Naive thymus-derived CD8-positive, alpha-beta T cell (primary cell): ENCODE measurements at regions not wholly inside any gene's neighbourhood (a gene's known extent, or its start where the extent isn't known, plus 50 kb on each side); places are given as distances from the start of the nearest gene placed in this dataset.

Experiments used
- ATAC-seq, 2 donors: fragments of 150-1000 bp; cut with Tn5 transposase in 1 of 2; sonication (Bioruptor Pico), chemical (Tn5 transposase) in 1 of 2; 1 replicate in 1 of 2; 2 replicates in 1 of 2; pipeline ENCODE4 v1.10.0; 2021; ENCODE audit warnings: mild to moderate bottlenecking in 2 of 2, moderate library complexity in 2 of 2
- POLR2A ChIA-PET: fragments of 350-600 bp; sonication (Branson Sonifier 250); formaldehyde crosslinking; loops from one replicate; lab custom pipeline; 2021; ENCODE audit warnings: antibody characterized with exemption; lab: Charles Lee
- DNase-seq, 10 donors: peaks; one replicate each; pipeline versions ENCODE4 v3.0.0 to v3.0.0-alpha.2; 2020 to 2022
- H3K27ac Mint-ChIP-seq, 10 donors: one replicate each; pipeline ENCODE4 v1.8.0; 2020 to 2022; ENCODE audit warnings: mild to moderate bottlenecking in 10 of 10, mixed read lengths in 10 of 10, moderate library complexity in 4 of 10, inconsistent platforms in 1 of 10
- H3K27me3 Mint-ChIP-seq, 5 donors: one replicate each; pipeline ENCODE4 v1.8.0; 2021 to 2022; ENCODE audit warnings: mixed read lengths in 5 of 5
- H3K36me3 Mint-ChIP-seq, 3 donors: one replicate each; pipeline ENCODE4 v1.8.0; 2020 to 2022; ENCODE audit warnings: mixed read lengths in 3 of 3, mild to moderate bottlenecking in 2 of 3, inconsistent platforms in 1 of 3
- H3K4me1 Mint-ChIP-seq, 4 donors: one replicate each; pipeline ENCODE4 v1.8.0; 2021 to 2022; ENCODE audit warnings: mixed read lengths in 4 of 4
- H3K4me3 Mint-ChIP-seq, 10 donors: one replicate each; pipeline ENCODE4 v1.8.0; 2020 to 2022; ENCODE audit warnings: mild to moderate bottlenecking in 10 of 10, mixed read lengths in 10 of 10, moderate library complexity in 6 of 10, inconsistent platforms in 1 of 10
- H3K9me3 Mint-ChIP-seq, 9 donors: one replicate each; pipeline ENCODE4 v1.8.0; 2020 to 2022; ENCODE audit warnings: mixed read lengths in 9 of 9, mild to moderate bottlenecking in 3 of 9, inconsistent platforms in 1 of 9, moderate library complexity in 1 of 9

DNA sequence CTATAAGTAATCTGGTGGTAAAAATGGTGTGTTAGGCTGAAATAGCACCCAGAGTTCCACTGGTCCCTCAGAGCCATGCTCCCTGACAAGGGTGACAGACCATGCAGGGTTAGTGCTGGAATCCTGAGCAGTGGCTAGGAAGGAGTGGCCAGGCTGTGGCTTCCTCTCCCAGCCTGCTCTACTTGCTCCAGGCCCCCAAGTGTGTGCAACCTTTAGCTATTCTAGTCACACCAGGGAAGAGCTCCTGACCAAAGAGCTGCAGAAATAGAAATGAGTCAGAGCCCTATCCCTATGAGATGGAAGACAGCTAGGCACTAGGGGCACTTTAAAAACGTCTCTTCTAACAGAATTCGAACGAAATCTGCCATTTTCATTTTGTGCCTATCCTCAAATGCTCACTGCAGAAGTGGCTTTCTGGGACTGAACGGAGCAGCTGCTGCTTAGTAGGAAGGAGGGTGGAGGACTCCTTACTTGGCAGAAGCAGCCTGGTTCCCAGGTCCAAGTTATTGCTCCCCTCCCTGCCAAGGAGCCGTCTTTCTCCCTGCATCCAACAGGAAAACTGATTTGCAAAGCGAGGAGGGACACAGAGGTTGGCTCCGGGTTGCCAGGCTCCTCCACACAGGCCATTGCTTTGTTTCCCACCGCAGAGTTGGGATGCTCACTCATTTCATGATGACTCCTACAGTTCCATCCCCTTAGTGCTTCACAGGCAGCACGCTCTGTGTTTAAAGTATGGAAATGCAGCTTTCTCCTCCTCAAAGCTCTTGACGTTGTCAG, 754.5 kb downstream of the C6orf118 start:
- Mint-ChIP-seq H3K27me3 (no peaks in the 10 kb centered on the region), H3K4me3 (no peak overlapping the region), H3K27ac (no peak overlapping the region), H3K36me3 (peaks cover 0 to under 1% (median 0%) of the 10 kb centered on the region in 3 donors), H3K9me3 (peaks cover 2 to 28% (median 13%) of the 10 kb centered on the region in 9 donors), H3K4me1 (no peaks in the 10 kb centered on the region)
- POLR2A ChIA-PET, result no interaction called here
- ATAC-seq (no peak), DNase-seq (no peak)

- no peak overlapping the region for H3K27ac Mint-ChIP-seq
- no peaks in the 10 kb centered on the region for H3K36me3 Mint-ChIP-seq
- ATAC-seq (no peak), DNase-seq (no peak)
- H3K27me3 Mint-ChIP-seq, result no peaks in the 10 kb centered on the region
- POLR2A ChIA-PET, result no interaction called here
- no peak overlapping the region for H3K4me3 Mint-ChIP-seq
- no peaks in the 10 kb centered on the region for H3K4me1 Mint-ChIP-seq
- H3K9me3 Mint-ChIP-seq, result peaks cover 2 to 29% (median 12%) of the 10 kb centered on the region in 9 donors
Measured at GRCh38 chr6:164554226-164554625, 755.2 kb downstream of the C6orf118 start.

- Mint-ChIP-seq H3K4me1 (no peaks in the 10 kb centered on the region), H3K27me3 (no peaks in the 10 kb centered on the region), H3K9me3 (peaks cover 0 to 30% (median 12%) of the 10 kb centered on the region in 9 donors), H3K36me3 (no peaks in the 10 kb centered on the region), H3K27ac (no peak overlapping the region), H3K4me3 (no peak overlapping the region)
- DNase-seq, result no peak
- no peak for ATAC-seq
- POLR2A ChIA-PET, result no interaction called here
Measured at GRCh38 chr6:164551706-164552105, 757.7 kb downstream of the C6orf118 start.

GRCh38 chr6:164547076-164547475, 762.3 kb downstream of the C6orf118 start:
- H3K4me1 Mint-ChIP-seq, result no peaks in the 10 kb centered on the region
- no peak for DNase-seq
- no peak overlapping the region for H3K27ac Mint-ChIP-seq
- no peaks in the 10 kb centered on the region for H3K36me3 Mint-ChIP-seq
- no peaks in the 10 kb centered on the region for H3K27me3 Mint-ChIP-seq
- ATAC-seq, result no peak
- peaks cover 0 to 28% (median 6%) of the 10 kb centered on the region in 9 donors for H3K9me3 Mint-ChIP-seq
- POLR2A ChIA-PET, result no interaction called here
- H3K4me3 Mint-ChIP-seq, result no peak overlapping the region

GRCh38 chr6:164546263-164546662, 763.1 kb downstream of the C6orf118 start:
- no peak overlapping the region for H3K4me3 Mint-ChIP-seq
- DNase-seq (no peak), ATAC-seq (no peak)
- H3K36me3 Mint-ChIP-seq, result no peaks in the 10 kb centered on the region
- no peak overlapping the region for H3K27ac Mint-ChIP-seq
- POLR2A ChIA-PET, result no interaction called here
- H3K27me3 Mint-ChIP-seq, result no peaks in the 10 kb centered on the region
- H3K9me3 Mint-ChIP-seq, result peaks cover 0 to 25% (median 4%) of the 10 kb centered on the region in 9 donors
- H3K4me1 Mint-ChIP-seq, result no peaks in the 10 kb centered on the region

DNA sequence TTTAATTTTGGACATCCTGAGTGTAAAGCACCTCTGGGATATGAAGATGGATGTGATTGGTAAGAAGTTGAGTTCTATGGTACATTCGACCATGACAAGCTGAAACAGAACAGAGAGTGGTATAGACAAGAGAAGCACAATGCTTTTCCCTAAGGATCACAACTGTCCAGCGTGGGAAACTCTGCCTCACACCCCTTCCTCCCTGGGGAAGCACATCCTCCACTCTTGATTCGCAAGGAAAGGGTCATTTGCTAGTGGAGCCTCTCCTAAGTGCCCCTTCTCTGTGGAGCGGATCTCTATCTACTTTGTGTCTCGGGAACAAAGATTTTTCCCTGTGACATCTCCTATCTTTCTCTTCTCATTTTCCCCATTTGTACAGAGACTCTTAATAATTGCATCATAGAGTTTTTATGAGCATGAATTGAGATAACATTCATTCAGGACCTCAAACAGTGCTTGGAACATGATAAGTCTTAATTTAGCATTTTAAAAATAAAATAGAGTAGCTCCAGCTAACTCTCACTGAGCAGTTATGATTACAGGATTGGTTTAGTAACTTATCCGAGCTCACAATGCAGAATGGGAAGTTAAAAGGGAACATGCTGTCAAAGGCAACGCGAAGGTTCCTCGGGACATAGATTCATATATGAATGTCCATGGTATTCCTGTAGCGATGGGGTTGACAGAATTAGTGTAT, 775.2 kb downstream of the C6orf118 start:
- Mint-ChIP-seq H3K27me3 (no peaks in the 10 kb centered on the region), H3K4me1 (no peaks in the 10 kb centered on the region), H3K4me3 (no peak overlapping the region), H3K36me3 (peaks cover 0 to 4% (median 0%) of the 10 kb centered on the region in 3 donors), H3K9me3 (peaks cover 0 to 19% (median 2%) of the 10 kb centered on the region in 9 donors), H3K27ac (no peak overlapping the region)
- POLR2A ChIA-PET, result no interaction called here
- DNase-seq (no peak), ATAC-seq (no peak)

DNA sequence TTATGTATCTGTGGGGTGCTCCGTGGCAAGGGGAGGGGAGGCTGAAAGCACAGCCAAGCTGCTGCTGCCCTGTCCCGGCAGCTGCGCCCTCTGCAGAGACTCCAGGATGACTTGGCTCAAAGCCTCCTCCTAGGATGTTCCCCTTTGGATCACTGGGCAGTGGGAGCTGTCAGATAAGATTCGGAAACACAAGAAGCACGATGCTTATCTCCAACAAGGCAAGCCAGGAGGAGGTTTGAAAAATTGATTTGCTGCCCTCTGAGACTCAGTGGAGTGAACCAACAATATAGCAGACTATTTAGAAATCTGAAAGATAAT, 776.4 kb downstream of the C6orf118 start:
- POLR2A ChIA-PET, result no interaction called here
- Mint-ChIP-seq H3K36me3 (no peaks in the 10 kb centered on the region), H3K4me3 (no peak overlapping the region), H3K4me1 (no peaks in the 10 kb centered on the region), H3K9me3 (peaks cover 0 to 19% (median 2%) of the 10 kb centered on the region in 9 donors), H3K27ac (no peak overlapping the region), H3K27me3 (no peaks in the 10 kb centered on the region)
- ATAC-seq (no peak), DNase-seq (no peak)

DNA sequence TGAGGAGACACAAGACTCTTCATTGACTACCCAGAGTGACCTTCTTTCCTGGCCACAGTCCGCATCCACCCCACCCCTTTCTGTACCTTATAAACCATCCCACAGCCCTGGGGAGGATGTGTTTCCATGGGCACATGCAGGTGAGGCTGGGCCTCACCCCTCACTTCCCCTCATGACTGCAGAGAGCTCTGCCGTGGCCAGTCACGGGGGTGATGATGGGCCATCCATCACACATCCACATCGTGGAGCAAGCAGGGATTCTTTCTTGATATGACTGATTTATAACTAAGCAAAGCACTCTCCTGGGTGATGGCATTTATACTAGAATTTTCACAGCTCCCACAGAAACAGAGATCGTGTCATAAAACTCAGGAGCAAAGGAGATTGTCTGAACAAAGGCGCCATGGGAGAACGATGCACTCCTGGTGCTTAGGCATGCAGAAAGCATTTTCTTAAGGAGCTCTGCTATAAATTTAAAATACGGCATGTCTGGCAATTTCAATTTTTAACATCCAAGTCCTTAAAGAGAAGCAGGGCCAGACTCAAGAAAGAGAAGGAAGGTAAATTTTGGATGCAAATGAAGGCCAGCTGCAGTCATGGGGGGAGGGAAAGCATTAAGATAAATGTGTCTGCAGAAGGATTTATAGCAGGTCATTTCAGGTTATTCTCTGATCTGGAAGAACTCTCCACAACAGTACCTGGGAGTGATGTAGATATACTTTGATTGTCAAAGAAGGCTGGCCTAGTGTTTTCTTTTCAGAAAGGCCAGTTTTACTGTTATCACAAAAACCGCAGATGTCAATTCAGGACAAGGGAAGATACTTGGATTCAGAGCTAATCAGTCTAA, 777.0 kb downstream of the C6orf118 start:
- H3K27ac Mint-ChIP-seq, result no peak overlapping the region

GRCh38 chr6:164531736-164532135, 777.7 kb downstream of the C6orf118 start:
- Mint-ChIP-seq H3K4me3 (no peak overlapping the region), H3K27me3 (no peaks in the 10 kb centered on the region), H3K4me1 (no peaks in the 10 kb centered on the region), H3K27ac (no peak overlapping the region), H3K9me3 (peaks cover 0 to 13% (median 2%) of the 10 kb centered on the region in 9 donors), H3K36me3 (no peaks in the 10 kb centered on the region)
- POLR2A ChIA-PET, result no interaction called here
- ATAC-seq (no peak), DNase-seq (no peak)

More for the DNA sequence above, 777.0 kb downstream of the C6orf118 start:
- POLR2A ChIA-PET, result no interaction called here
- DNase-seq, result no peak
- ATAC-seq, result no peak
- H3K4me1 Mint-ChIP-seq, result no peaks in the 10 kb centered on the region
- H3K36me3 Mint-ChIP-seq, result no peaks in the 10 kb centered on the region
- peaks cover 0 to 15% (median 2%) of the 10 kb centered on the region in 9 donors for H3K9me3 Mint-ChIP-seq
- no peak overlapping the region for H3K4me3 Mint-ChIP-seq
- H3K27me3 Mint-ChIP-seq, result no peaks in the 10 kb centered on the region

DNA sequence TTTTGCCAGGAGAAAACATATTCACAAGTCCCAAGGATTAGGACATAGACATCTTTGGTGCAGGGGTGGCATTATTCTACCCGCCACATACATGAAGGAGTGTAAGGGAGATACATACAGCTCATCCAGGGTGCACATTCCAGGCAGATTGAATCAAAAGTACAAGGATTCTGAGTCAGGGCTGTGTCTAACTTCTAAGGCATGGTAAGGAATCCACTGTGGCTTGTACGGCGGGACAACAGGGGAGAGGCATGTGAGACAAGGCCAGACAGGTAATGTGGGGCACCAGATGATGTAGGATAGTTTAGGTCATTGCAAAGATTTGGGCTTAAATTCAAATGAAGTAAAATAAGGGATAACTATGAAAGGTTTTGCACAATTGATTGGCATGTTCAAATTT, 780.9 kb downstream of the C6orf118 start:
- ATAC-seq, result no peak
- POLR2A ChIA-PET, result no interaction called here
- no peak for DNase-seq
- Mint-ChIP-seq H3K9me3 (peaks cover 0 to 25% (median 12%) of the 10 kb centered on the region in 9 donors), H3K27me3 (no peaks in the 10 kb centered on the region), H3K4me1 (no peaks in the 10 kb centered on the region), H3K4me3 (no peak overlapping the region), H3K36me3 (no peaks in the 10 kb centered on the region), H3K27ac (no peak overlapping the region)

GRCh38 chr6:164523087-164523654, 786.2 kb downstream of the C6orf118 start:
- no peaks in the 10 kb centered on the region for H3K4me1 Mint-ChIP-seq

DNA sequence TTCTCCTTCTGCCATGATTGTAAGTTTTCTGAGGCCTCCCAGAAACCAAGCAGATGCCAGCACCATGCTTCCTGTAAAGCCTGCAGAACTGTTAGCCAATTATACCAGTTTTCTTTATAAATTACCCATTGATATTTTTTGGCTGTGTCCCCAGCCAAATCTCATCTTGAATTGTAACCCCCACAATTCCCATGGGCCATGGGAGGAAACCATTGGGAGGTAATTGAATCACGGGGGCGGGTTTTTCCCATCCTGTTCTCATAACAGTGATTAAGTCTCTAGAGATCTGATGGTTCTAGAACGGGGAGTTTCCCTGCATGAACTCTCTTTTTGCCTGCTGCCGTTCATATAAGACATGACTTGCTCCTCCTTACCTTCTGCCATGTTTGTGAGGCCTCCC, 788.5 kb downstream of the C6orf118 start:
- no peaks in the 10 kb centered on the region for H3K4me1 Mint-ChIP-seq
- H3K27ac Mint-ChIP-seq, result no peak overlapping the region
- peaks cover 0 to 31% (median 12%) of the 10 kb centered on the region in 9 donors for H3K9me3 Mint-ChIP-seq
- ATAC-seq (no peak), DNase-seq (no peak)
- H3K36me3 Mint-ChIP-seq, result peaks cover 0 to 6% (median 0%) of the 10 kb centered on the region in 3 donors
- POLR2A ChIA-PET, result no interaction called here
- H3K27me3 Mint-ChIP-seq, result no peaks in the 10 kb centered on the region
- H3K4me3 Mint-ChIP-seq, result no peak overlapping the region

More at GRCh38 chr6:164523087-164523654, 786.2 kb downstream of the C6orf118 start:
- DNase-seq (no peak), ATAC-seq (no peak)
- H3K9me3 Mint-ChIP-seq, result peaks cover 0 to 36% (median 16%) of the 10 kb centered on the region in 9 donors
- POLR2A ChIA-PET, result no interaction called here
- no peaks in the 10 kb centered on the region for H3K27me3 Mint-ChIP-seq
- no peak overlapping the region for H3K4me3 Mint-ChIP-seq
- H3K36me3 Mint-ChIP-seq, result peaks cover 0 to 6% (median 0%) of the 10 kb centered on the region in 3 donors
- H3K27ac Mint-ChIP-seq, result no peak overlapping the region
